Glomerular endothelial cell (primary cell): ENCODE measurements at regions not wholly inside any gene's neighbourhood (a gene's known extent, or its start where the extent isn't known, plus 50 kb on each side); places are given as distances from the start of the nearest gene placed in this dataset.

ENCODE experiments used
- DNase-seq: peaks from one replicate; pipeline ENCODE4 v3.0.0-alpha.2; 2011; ENCODE audit warnings: low read depth, low spot score; ENCODE audit errors: extremely low read depth

GRCh38 chr6:3506751-3507383, 50.0 kb upstream of the SLC22A23 start:
- DNase-seq, result no peak
